WTC11 (cell line): ENCODE measurements at regions not wholly inside any gene's neighbourhood (a gene's known extent, or its start where the extent isn't known, plus 50 kb on each side); places are given as distances from the start of the nearest gene placed in this dataset.

Experiments used
- ATAC-seq: fragments of 200-7000 bp; cut with Tn5 transposase; 2 replicates; pipeline ENCODE4 v1.10.0; 2021; ENCODE audit warnings: mild to moderate bottlenecking, moderate library complexity
- CTCF ChIA-PET: fragments of 300-600 bp; sonication (Branson Sonifier 250); formaldehyde crosslinking; loops from one replicate; lab custom pipeline; 2021; ENCODE audit warnings: antibody characterized with exemption; lab: Charles Lee
- POLR2A ChIA-PET: fragments of 350-600 bp; sonication (Branson Sonifier 250); formaldehyde crosslinking; loops from one replicate; lab custom pipeline; 2021; ENCODE audit warnings: antibody characterized with exemption; lab: Charles Lee
- DNase-seq: peaks from one replicate; pipeline ENCODE4 v3.0.0; 2021; ENCODE audit warnings: low spot score
- H3K27ac Mint-ChIP-seq: 2 replicates; pipeline ENCODE4 v1.8.0; 2021; ENCODE audit warnings: mixed read lengths
- H3K27me3 Mint-ChIP-seq: 2 replicates; pipeline ENCODE4 v1.8.0; 2021; ENCODE audit warnings: low read depth, mild to moderate bottlenecking, moderate library complexity, mixed read lengths
- H3K36me3 Mint-ChIP-seq: 2 replicates; pipeline ENCODE4 v1.8.0; 2021; ENCODE audit warnings: mixed read lengths
- H3K4me1 Mint-ChIP-seq: 2 replicates; pipeline ENCODE4 v1.8.0; 2022; ENCODE audit warnings: mixed read lengths
- H3K4me3 Mint-ChIP-seq: 2 replicates; pipeline ENCODE4 v1.8.0; 2021; ENCODE audit warnings: mild to moderate bottlenecking, moderate library complexity, mixed read lengths
- H3K9me3 Mint-ChIP-seq: 2 replicates; pipeline ENCODE4 v1.8.0; 2021; ENCODE audit warnings: mixed read lengths
- ATF2 ChIP-seq: sonication (generic); formaldehyde crosslinking; IDR thresholded peaks from 2 replicates; pipeline ENCODE4 v1.8.1; 2022; ENCODE audit warnings: low read depth, missing genetic modification reagents, borderline replicate concordance
- CREB1 ChIP-seq: sonication (generic); formaldehyde crosslinking; IDR thresholded peaks from 2 replicates; pipeline ENCODE4 v1.8.0; 2023; ENCODE audit warnings: mild to moderate bottlenecking, missing genetic modification reagents
- ETV6 ChIP-seq: sonication (generic); formaldehyde crosslinking; IDR thresholded peaks from 2 replicates; pipeline ENCODE4 v1.8.1; 2022; ENCODE audit warnings: mild to moderate bottlenecking, missing genetic modification reagents
- FOXK1 ChIP-seq: sonication (generic); formaldehyde crosslinking; IDR thresholded peaks from 2 replicates; pipeline ENCODE4 v1.8.0; 2022; ENCODE audit warnings: mild to moderate bottlenecking, moderate library complexity, missing genetic modification reagents
- IRF1 ChIP-seq: sonication (generic); formaldehyde crosslinking; IDR thresholded peaks from 2 replicates; pipeline ENCODE4 v1.8.0; 2023; ENCODE audit warnings: missing genetic modification reagents
- MLX ChIP-seq: sonication (generic); formaldehyde crosslinking; IDR thresholded peaks from 2 replicates; pipeline ENCODE4 v1.8.1; 2023; ENCODE audit warnings: mild to moderate bottlenecking, missing genetic modification reagents, moderate library complexity
- NFATC4 ChIP-seq: fragments of 250-450 bp; sonication (Bioruptor Pico); IDR thresholded peaks from 2 replicates; pipeline ENCODE4 v1.9.0; 2021; ENCODE audit warnings: mild to moderate bottlenecking
- NR2C2 ChIP-seq: sonication (generic); formaldehyde crosslinking; IDR thresholded peaks from 2 replicates; pipeline ENCODE4 v1.8.0; 2022; ENCODE audit warnings: mild to moderate bottlenecking, missing genetic modification reagents
- SMAD3 ChIP-seq: sonication (generic); formaldehyde crosslinking; IDR thresholded peaks from 2 replicates; pipeline ENCODE4 v1.8.0; 2022; ENCODE audit warnings: missing genetic modification reagents, mild to moderate bottlenecking, borderline replicate concordance
- STAT6 ChIP-seq: sonication (generic); formaldehyde crosslinking; conservative IDR thresholded peaks from 2 replicates; pipeline ENCODE4 v1.8.1; 2023; ENCODE audit warnings: mild to moderate bottlenecking, low read depth, missing genetic modification reagents, moderate library complexity
- TP53 ChIP-seq: sonication (generic); formaldehyde crosslinking; IDR thresholded peaks from 2 replicates; pipeline ENCODE4 v1.8.1; 2023; ENCODE audit warnings: mild to moderate bottlenecking, missing genetic modification reagents
- USF2 ChIP-seq: sonication (generic); formaldehyde crosslinking; IDR thresholded peaks from 2 replicates; pipeline ENCODE4 v1.8.1; 2023; ENCODE audit warnings: mild to moderate bottlenecking, missing genetic modification reagents, moderate library complexity
- ZNF138 ChIP-seq: sonication (generic); formaldehyde crosslinking; conservative IDR thresholded peaks from 2 replicates; pipeline ENCODE4 v1.8.1; 2022; ENCODE audit warnings: mild to moderate bottlenecking, moderate library complexity, missing genetic modification reagents
- ZNF219 ChIP-seq: sonication (generic); formaldehyde crosslinking; IDR thresholded peaks from 2 replicates; pipeline ENCODE4 v1.8.0; 2023; ENCODE audit warnings: missing genetic modification reagents, mild to moderate bottlenecking, borderline replicate concordance
- ZNF232 ChIP-seq: sonication (generic); formaldehyde crosslinking; IDR thresholded peaks from 2 replicates; pipeline ENCODE4 v1.8.0; 2022; ENCODE audit warnings: mild to moderate bottlenecking, missing genetic modification reagents
- ZNF317 ChIP-seq: sonication (generic); formaldehyde crosslinking; IDR thresholded peaks from 2 replicates; pipeline ENCODE4 v1.8.1; 2023; ENCODE audit warnings: low read depth, mild to moderate bottlenecking, moderate library complexity, missing genetic modification reagents, borderline replicate concordance
- TF ChIP-seq, protein P1 (sequence below): sonication (generic); formaldehyde crosslinking; IDR thresholded peaks from 2 replicates; pipeline ENCODE4 v1.8.0; 2023; ENCODE audit warnings: mild to moderate bottlenecking, missing genetic modification reagents
- TF ChIP-seq, protein P2 (sequence below): sonication (generic); formaldehyde crosslinking; IDR thresholded peaks from 2 replicates; pipeline ENCODE4 v1.8.0; 2022; ENCODE audit warnings: mild to moderate bottlenecking, missing genetic modification reagents

GRCh38 chr1:36625935-36626310, 143.2 kb upstream of the CSF3R start (continued):
- TF ChIP-seq, protein P1, sequence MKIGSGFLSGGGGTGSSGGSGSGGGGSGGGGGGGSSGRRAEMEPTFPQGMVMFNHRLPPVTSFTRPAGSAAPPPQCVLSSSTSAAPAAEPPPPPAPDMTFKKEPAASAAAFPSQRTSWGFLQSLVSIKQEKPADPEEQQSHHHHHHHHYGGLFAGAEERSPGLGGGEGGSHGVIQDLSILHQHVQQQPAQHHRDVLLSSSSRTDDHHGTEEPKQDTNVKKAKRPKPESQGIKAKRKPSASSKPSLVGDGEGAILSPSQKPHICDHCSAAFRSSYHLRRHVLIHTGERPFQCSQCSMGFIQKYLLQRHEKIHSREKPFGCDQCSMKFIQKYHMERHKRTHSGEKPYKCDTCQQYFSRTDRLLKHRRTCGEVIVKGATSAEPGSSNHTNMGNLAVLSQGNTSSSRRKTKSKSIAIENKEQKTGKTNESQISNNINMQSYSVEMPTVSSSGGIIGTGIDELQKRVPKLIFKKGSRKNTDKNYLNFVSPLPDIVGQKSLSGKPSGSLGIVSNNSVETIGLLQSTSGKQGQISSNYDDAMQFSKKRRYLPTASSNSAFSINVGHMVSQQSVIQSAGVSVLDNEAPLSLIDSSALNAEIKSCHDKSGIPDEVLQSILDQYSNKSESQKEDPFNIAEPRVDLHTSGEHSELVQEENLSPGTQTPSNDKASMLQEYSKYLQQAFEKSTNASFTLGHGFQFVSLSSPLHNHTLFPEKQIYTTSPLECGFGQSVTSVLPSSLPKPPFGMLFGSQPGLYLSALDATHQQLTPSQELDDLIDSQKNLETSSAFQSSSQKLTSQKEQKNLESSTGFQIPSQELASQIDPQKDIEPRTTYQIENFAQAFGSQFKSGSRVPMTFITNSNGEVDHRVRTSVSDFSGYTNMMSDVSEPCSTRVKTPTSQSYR (CRISPR knock-in tag) = no peak
- TF ChIP-seq FOXK1 (CRISPR knock-in tag) (no peak), SMAD3 (CRISPR knock-in tag) (no peak), TP53 (CRISPR knock-in tag) (no peak), IRF1 (CRISPR knock-in tag) (no peak), NFATC4 (CRISPR knock-in tag) (no peak), NR2C2 (CRISPR knock-in tag) (no peak), ZNF232 (CRISPR knock-in tag) (no peak), ZNF138 (no peak)
- TF ChIP-seq, protein P2, sequence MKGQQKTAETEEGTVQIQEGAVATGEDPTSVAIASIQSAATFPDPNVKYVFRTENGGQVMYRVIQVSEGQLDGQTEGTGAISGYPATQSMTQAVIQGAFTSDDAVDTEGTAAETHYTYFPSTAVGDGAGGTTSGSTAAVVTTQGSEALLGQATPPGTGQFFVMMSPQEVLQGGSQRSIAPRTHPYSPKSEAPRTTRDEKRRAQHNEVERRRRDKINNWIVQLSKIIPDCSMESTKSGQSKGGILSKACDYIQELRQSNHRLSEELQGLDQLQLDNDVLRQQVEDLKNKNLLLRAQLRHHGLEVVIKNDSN (CRISPR knock-in tag) = no peak
- TF ChIP-seq, all 79 proteins: peak for 0

DNA sequence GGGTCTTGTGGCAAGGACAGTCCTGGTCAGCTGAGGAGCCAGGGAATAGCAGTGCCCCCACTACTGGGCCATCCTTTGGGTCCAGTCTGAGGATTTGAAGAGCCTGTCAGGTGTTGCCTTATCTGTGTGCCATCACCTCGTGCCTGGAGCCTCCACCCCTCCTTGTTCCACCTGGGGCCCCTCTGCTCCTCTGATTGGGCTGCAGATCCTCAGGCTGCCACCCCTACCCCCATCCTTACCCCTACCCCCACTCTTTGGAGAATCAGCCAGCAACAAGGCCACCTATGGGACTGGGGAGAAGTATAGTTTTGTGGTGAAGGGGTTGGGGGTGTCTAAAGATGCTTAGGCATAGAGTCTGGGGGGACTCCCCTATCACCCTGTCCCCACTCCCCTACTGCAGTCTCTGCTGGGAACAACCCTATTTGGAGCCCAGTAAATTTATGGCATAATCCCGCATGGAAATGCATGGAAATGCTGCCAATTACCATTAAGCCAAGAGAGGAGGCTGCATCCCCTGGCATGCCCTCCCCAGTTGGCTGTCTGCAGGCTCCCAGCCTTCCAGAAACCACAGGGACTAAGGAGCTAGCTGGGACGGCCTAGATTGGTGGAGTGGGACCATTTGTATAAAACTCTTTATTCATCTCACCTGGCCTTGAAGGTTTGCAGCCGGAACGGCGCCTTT, 142.7 kb upstream of the CSF3R start:
- no peak overlapping the region for H3K4me3 Mint-ChIP-seq
- DNase-seq = no peak
- TF ChIP-seq ZNF317 (CRISPR knock-in tag) = no peak
- no peak for TF ChIP-seq USF2 (CRISPR knock-in tag)
- TF ChIP-seq CREB1 = no peak
- POLR2A ChIA-PET = no interaction called here
- H3K27me3 Mint-ChIP-seq = peaks cover 5% of the 10 kb centered on the region; the same call in 1 of the 2 replicates
- H3K36me3 Mint-ChIP-seq = peaks cover 12% of the 10 kb centered on the region
- H3K4me1 Mint-ChIP-seq = peaks cover 27% of the 10 kb centered on the region
- CTCF ChIA-PET = interaction anchor here (0.9 to 2.7 kb wide), 4 partner anchors 16 to 82 kb away, joined by 4 to 8 read pairs (median 6); no protein-coding TSS in a partner anchor
- ATAC-seq = peak; percentile 34
- H3K9me3 Mint-ChIP-seq = peaks cover 10% of the 10 kb centered on the region; the same call in 1 of the 2 replicates
- no peak overlapping the region for H3K27ac Mint-ChIP-seq

- ChIA-PET CTCF (interaction anchor here (0.7 to 2.7 kb wide), 3 partner anchors 12 to 48 kb away, joined by 3 to 8 read pairs (median 5); no protein-coding TSS in a partner anchor), POLR2A (no interaction called here)
- DNase-seq (peak; percentile 22), ATAC-seq (peak; percentile 23; the same call in 1 of the 2 replicates)
- H3K27me3 Mint-ChIP-seq = peaks cover 5% of the 10 kb centered on the region; the same call in 1 of the 2 replicates
- peaks cover 12% of the 10 kb centered on the region for H3K36me3 Mint-ChIP-seq
- no peak overlapping the region for H3K4me3 Mint-ChIP-seq
- peaks cover 15% of the 10 kb centered on the region for H3K9me3 Mint-ChIP-seq
- peaks cover 27% of the 10 kb centered on the region for H3K4me1 Mint-ChIP-seq
- H3K27ac Mint-ChIP-seq = no peak overlapping the region
- TF ChIP-seq ETV6 = no peak
- no peak for TF ChIP-seq STAT6 (CRISPR knock-in tag)
- TF ChIP-seq ZNF219 = no peak
- no peak for TF ChIP-seq MLX (CRISPR knock-in tag)
- TF ChIP-seq ATF2 = no peak
Measured at GRCh38 chr1:36624466-36624865, 141.8 kb upstream of the CSF3R start.
